ENCODE measurements at regions not wholly inside any gene's neighbourhood (a gene's known extent, or its start where the extent isn't known, plus 50 kb on each side); places are given as distances from the start of the nearest gene placed in this dataset.
"Not testable (repeated sequence)": the region's sequence is repeated elsewhere in the genome, so short reads cannot be mapped to it uniquely, and the experiment has no call there.

GRCh38 chr17:77531002-77531401, 390.2 kb downstream of the SEC14L1 start:
- DNase-seq (ENCODE audit: extremely low read depth, low read depth, low spot score): no peak

DNA sequence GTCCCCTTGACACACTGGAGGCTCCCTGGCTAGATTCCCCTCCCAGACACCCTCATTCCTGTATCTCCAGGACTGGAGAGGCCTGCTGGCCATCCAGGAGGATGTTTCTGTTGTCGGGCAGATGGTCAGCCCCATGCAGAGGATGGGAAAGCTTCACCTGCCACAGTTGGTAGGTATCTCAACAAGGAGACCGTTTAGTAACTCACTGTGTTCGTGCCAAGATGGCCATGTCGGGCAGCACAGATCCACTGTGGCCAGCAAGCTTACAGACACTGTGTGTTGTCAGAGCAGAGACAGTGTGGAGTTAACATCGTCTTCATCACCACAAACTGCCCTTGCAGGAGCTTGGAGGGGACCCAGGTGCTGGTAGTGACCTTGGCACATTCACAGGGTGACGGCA, 390.9 kb downstream of the SEC14L1 start:
- DNase-seq (ENCODE audit: extremely low read depth, low read depth, low spot score): no peak

DNA sequence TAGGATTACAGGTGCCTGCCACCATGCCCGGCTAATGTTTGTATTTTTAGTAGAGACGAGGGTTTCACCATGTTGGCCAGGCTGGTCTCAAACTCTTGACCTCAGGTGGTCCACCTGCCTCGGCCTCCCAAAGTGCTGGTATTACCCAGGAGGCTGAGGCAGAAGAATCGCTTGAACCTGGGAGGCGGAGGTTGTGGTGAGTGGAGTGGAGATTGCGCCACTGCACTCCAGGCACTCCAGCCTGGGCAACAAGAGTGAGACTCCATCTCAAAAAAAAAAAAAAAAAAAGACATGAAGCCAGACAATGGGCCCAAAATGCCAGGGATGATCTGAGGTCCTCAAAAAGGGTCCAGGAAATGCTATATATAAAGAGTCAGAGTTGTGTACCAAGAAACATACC, 392.9 kb downstream of the SEC14L1 start:
- DNase-seq (ENCODE audit: extremely low read depth, low read depth, low spot score): not testable (repeated sequence)

- DNase-seq (ENCODE audit: extremely low read depth, low read depth, low spot score): no peak
These were observed 393.4 kb downstream of the SEC14L1 start for GRCh38 chr17:77534137-77534536.

GRCh38 chr17:77535435-77535834, 394.7 kb downstream of the SEC14L1 start:
- DNase-seq (ENCODE audit: extremely low read depth, low read depth, low spot score): no peak

DNA sequence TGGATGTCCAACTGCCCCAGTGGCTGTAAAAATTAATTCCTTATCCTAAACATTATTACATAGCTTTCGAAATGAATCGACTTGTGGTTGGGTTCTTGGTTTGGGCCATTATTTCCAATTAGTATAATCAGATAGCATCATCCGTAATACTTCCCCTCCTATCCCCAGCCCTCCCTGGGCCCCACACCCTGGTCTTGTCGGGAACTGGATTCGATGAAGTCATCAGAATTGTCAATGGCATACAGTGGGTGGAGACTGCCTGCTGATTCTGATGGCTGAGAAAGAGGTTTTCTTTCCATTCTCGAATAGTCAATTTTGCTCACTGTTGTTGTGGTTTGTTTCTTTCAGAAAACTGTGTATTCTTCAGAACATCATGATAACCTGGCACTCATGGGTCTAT, 395.1 kb downstream of the SEC14L1 start:
- no peak for DNase-seq (ENCODE audit: extremely low read depth, low read depth, low spot score)

- DNase-seq (ENCODE audit: extremely low read depth, low read depth, low spot score): no peak
These were observed 396.8 kb downstream of the SEC14L1 start for GRCh38 chr17:77537566-77537965.

DNA sequence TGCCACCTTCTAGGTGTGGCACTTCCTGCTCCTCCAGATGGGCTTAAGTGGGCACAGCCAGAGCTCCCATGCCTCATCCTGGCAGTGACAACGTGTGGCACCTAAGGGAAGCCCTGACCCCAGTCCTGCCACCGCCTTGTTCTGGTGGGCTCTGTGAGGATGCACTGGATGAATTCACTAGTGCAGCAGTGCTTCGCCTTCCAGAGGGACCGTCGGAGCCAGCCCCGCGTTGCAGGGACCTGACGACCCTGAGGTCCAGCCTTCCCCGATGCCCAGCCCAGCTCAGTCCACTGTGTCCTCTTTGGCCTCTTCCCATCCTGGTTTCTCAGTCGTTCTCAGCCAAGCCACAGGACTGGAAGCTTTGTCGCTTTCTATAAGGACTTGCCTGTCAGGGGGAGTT, 399.8 kb downstream of the SEC14L1 start:
- DNase-seq (ENCODE audit: extremely low read depth, low read depth, low spot score): no peak

- no peak for DNase-seq (ENCODE audit: extremely low read depth, low read depth, low spot score)
These were observed 400.2 kb downstream of the SEC14L1 start for GRCh38 chr17:77540975-77541374.

DNA sequence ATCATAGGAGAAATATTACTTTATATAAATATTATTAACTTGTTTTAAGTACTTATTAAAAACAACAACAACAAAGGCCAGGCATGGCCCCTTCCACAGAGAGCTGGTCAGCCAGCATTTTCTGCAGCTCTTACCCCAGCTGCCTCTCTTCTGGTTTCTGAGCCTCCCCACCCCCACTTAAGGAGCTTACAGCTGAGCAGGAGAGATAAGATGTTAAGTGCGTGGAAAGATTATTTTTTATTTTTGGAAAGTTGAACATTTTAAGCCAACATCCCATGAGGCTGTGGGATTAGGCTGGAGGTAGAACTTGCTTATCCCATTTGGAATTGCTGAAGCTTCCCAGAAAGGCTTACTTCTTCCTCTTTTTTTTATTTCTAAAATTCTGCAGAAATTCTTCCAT, 401.2 kb downstream of the SEC14L1 start:
- DNase-seq (ENCODE audit: extremely low read depth, low read depth, low spot score): no peak

- DNase-seq (ENCODE audit: extremely low read depth, low read depth, low spot score): peak; percentile 47
These were observed 402.1 kb downstream of the SEC14L1 start for GRCh38 chr17:77542551-77543490.

DNA sequence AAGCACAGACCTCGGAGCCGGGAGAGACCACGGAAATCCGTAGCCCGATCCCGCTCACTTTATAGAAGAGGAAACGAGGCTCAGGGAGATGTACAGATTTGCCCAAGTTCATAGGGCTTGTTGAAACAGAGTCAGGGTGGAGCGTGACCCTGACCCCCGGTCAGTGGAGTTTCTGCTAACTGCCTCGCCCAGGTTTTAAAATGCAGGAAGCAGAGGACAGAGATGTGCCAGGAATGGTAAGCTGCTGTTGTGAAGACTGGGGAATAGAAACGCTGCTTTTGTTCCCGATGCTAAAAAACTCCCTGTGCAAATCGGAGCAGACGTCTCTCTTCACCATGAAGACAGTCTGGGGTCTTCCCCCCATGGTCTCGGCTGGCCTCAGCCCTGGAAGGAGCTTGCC, 403.0 kb downstream of the SEC14L1 start:
- DNase-seq (ENCODE audit: extremely low read depth, low read depth, low spot score): no peak

GRCh38 chr17:77544347-77545110, 403.8 kb downstream of the SEC14L1 start:
- no peak for DNase-seq (ENCODE audit: extremely low read depth, low read depth, low spot score)

GRCh38 chr17:77546772-77547241, 406.0 kb downstream of the SEC14L1 start:
- no peak for DNase-seq (ENCODE audit: extremely low read depth, low read depth, low spot score)

DNA sequence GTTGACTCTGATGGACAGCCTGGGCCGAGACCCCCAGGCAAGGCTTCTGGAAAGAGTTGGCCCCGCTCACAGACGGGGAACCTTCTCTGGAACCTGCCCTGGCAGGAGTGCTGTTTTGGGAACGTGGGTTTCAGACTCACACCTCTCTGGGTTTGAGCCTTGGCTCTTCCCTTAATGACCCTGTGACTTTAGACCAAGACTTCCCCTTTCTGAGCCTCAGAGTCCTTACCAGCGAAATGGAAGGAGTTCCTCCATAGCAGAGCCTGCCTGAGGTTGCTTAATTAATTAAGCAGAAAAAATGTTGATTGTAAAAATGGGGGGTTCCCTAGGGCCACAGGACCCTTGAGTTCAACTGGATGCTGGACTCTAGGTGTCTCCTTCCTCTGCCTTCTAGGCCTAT, 408.2 kb downstream of the SEC14L1 start:
- no peak for DNase-seq (ENCODE audit: extremely low read depth, low read depth, low spot score)

DNA sequence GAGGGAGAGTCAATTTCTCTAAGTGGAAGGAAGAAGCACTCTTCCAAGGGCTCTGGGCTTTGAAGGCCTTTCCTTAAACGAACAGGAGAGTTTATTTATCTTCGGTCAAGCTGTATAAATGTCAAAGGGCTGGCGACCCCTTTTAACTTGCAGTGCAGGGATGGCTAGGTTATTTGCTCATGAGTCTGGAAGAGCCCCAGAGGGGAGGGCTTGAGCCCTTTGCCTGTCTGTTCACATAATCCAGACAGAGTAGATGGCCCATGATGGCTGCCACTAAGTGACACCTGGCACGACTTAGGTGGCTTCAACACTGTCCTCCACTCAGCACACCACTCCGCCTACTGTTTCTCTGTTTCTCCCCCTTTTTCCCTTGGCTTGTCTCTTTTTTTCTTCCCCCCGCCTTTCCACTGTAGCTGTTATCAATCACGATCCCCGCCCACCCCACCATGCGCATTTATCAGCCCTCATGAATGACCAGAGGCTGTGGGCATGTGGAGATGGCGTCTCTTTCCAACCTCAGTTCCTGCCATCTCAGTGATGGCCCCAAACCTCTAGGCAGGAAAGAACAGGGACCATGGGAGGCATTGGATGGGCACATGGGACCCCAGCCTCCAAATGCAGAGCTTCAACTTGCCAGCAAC, 408.7 kb upstream of the TNRC6C start:
- DNase-seq (ENCODE audit: extremely low read depth, low read depth, low spot score): no peak

DNA sequence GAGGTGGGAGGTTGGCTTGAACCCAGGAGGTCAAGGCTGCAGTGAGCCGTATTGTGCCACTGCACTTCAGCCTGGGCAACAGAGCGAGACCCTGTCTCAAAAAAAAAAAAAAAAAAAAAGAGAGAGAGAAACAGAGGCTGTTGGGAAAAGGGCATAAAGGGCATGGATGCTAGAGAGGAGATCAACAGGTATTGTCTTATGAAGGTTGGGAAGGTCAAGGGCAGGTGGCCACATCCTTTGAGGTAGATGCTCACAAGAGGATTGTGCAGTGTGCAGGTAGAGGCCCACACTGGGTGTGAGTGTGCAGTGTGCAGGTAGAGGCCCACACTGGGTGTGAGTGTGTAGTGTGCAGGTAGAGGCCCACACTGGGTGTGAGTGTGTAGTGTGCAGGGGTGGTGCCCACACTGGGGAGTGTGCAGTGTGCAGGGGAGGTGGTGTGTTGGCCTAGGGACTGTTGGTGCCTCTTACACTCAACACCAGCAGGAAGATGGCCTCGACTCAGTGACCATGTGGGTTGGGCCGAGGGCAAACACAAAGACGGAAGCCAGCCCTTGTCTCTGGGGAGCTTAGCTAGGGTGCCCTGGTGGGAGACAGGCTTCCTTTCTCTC, 404.9 kb upstream of the TNRC6C start:
- no peak for DNase-seq (ENCODE audit: extremely low read depth, low read depth, low spot score)

- no peak for DNase-seq (ENCODE audit: extremely low read depth, low read depth, low spot score)
These were observed 403.3 kb upstream of the TNRC6C start for GRCh38 chr17:77555121-77555591.

GRCh38 chr17:77555741-77556291, 402.7 kb upstream of the TNRC6C start:
- DNase-seq (ENCODE audit: extremely low read depth, low read depth, low spot score): no peak

GRCh38 chr17:77556383-77557061, 402.0 kb upstream of the TNRC6C start:
- DNase-seq (ENCODE audit: extremely low read depth, low read depth, low spot score): no peak

Data from glomerular endothelial cell (primary cell).